Activated naive CD8-positive, alpha-beta T cell treated with anti-CD3 and anti-CD28 coated beads for 36 hours (primary cell): ENCODE measurements at regions not wholly inside any gene's neighbourhood (a gene's known extent, or its start where the extent isn't known, plus 50 kb on each side); places are given as distances from the start of the nearest gene placed in this dataset.
"Not testable (repeated sequence)": the region's sequence is repeated elsewhere in the genome, so short reads cannot be mapped to it uniquely, and the experiment has no call there.

Experiments
- DNase-seq: peaks from one replicate; pipeline ENCODE4 v3.0.0; 2021
- H3K27ac Mint-ChIP-seq: one replicate; pipeline ENCODE4 v1.8.0; 2022; ENCODE audit warnings: mild to moderate bottlenecking, moderate library complexity, mixed read lengths
- H3K27me3 Mint-ChIP-seq: one replicate; pipeline ENCODE4 v1.8.0; 2022; ENCODE audit warnings: mild to moderate bottlenecking, mixed read lengths
- H3K36me3 Mint-ChIP-seq: one replicate; pipeline ENCODE4 v1.8.0; 2021; ENCODE audit warnings: mild to moderate bottlenecking, mixed read lengths
- H3K4me1 Mint-ChIP-seq: one replicate; pipeline ENCODE4 v1.8.0; 2021; ENCODE audit warnings: mixed read lengths
- H3K4me3 Mint-ChIP-seq: one replicate; pipeline ENCODE4 v1.8.0; 2022; ENCODE audit warnings: mild to moderate bottlenecking, moderate library complexity, mixed read lengths
- H3K9me3 Mint-ChIP-seq: one replicate; pipeline ENCODE4 v1.8.0; 2022; ENCODE audit warnings: mixed read lengths

- H3K36me3 Mint-ChIP-seq, H3K27me3 Mint-ChIP-seq: not testable (repeated sequence)
Measured at GRCh38 chr1:43014579-43014978, 55.9 kb upstream of the SLC2A1 start.

DNA sequence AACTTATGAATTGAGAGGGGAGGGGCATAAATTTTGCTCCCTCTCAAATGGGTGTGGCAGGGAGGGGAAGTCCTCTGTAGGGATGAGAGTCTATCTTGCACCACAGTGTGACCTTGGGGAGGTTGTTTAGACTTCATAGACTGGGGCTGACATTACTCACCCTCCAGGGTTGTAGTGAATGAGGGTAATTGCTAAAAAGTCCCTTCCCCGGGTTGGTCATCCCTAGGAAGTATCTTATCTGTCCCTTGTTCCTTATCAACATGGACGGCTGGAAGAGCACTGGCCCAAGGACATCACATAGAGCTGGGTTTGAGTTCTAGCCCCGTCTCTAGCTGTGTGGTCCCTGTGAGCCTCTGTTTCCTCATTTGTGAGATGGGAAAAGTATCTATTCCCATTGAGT lies 52.4 kb upstream of the SLC2A1 start:
- no peaks in the 10 kb centered on the region for H3K27me3 Mint-ChIP-seq
- no peaks in the 10 kb centered on the region for H3K9me3 Mint-ChIP-seq
- H3K27ac Mint-ChIP-seq = no peak overlapping the region
- no peak for DNase-seq
- no peaks in the 10 kb centered on the region for H3K4me1 Mint-ChIP-seq
- no peaks in the 10 kb centered on the region for H3K36me3 Mint-ChIP-seq
- H3K4me3 Mint-ChIP-seq = no peak overlapping the region

More at GRCh38 chr1:43014579-43014978, 55.9 kb upstream of the SLC2A1 start:
- not testable (repeated sequence) for DNase-seq, H3K27ac Mint-ChIP-seq, H3K4me1 Mint-ChIP-seq, H3K9me3 Mint-ChIP-seq, H3K4me3 Mint-ChIP-seq

DNA sequence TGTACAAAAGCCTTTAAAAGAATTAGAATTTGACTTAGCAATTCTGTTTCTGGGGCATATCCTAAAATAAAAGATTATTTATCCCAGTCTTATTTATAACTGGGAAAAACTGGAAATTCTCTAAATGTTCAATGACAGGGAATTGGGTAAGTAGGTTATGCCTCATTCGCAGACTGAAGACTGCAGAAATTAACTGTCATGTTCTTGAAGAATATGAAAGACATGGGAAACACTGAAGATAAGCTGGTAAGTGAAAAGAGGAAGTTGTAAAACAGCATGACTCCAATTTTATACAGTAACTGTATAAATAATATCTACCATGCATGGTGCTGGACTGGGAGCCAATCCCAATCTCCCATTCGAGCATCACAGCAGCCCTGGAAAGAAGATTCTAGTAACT lies 50.6 kb upstream of the SLC2A1 start:
- Mint-ChIP-seq H3K9me3 (no peaks in the 10 kb centered on the region), H3K27ac (no peak overlapping the region), H3K4me3 (no peak overlapping the region), H3K4me1 (no peaks in the 10 kb centered on the region), H3K36me3 (no peaks in the 10 kb centered on the region), H3K27me3 (no peaks in the 10 kb centered on the region)
- DNase-seq = no peak

GRCh38 chr1:43008115-43009060 lies 49.7 kb upstream of the SLC2A1 start:
- Mint-ChIP-seq H3K36me3 (no peaks in the 10 kb centered on the region), H3K27me3 (no peaks in the 10 kb centered on the region), H3K27ac (no peak overlapping the region), H3K9me3 (no peaks in the 10 kb centered on the region), H3K4me3 (no peak overlapping the region), H3K4me1 (no peaks in the 10 kb centered on the region)
- DNase-seq = no peak
